ENCODE measurements at regions not wholly inside any gene's neighbourhood (a gene's known extent, or its start where the extent isn't known, plus 50 kb on each side); places are given as distances from the start of the nearest gene placed in this dataset.

DNA sequence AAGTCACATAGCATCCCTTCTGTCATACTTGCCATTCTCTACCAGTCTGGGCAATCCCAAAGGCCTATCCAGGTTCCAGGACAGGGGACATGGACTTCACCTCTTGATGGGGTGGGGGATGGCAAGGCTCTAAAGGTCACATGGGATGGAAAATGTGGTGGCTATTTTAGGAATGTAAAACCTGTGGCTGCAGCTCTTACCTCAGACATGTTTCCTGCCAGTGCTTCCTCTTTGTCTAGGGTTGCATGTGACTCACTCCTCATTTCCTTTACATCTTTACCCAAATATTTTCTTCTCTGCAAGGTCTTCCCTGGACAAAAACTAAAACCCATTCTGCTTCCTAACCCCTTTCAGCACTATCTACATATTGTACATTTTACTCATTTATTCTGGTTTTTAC, 135.7 kb downstream of the BTBD3 start:
- TF ChIP-seq, protein P1, sequence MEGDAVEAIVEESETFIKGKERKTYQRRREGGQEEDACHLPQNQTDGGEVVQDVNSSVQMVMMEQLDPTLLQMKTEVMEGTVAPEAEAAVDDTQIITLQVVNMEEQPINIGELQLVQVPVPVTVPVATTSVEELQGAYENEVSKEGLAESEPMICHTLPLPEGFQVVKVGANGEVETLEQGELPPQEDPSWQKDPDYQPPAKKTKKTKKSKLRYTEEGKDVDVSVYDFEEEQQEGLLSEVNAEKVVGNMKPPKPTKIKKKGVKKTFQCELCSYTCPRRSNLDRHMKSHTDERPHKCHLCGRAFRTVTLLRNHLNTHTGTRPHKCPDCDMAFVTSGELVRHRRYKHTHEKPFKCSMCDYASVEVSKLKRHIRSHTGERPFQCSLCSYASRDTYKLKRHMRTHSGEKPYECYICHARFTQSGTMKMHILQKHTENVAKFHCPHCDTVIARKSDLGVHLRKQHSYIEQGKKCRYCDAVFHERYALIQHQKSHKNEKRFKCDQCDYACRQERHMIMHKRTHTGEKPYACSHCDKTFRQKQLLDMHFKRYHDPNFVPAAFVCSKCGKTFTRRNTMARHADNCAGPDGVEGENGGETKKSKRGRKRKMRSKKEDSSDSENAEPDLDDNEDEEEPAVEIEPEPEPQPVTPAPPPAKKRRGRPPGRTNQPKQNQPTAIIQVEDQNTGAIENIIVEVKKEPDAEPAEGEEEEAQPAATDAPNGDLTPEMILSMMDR (IDR thresholded peaks at IDR 0.05) = no peak
- TF ChIP-seq, protein P2, sequence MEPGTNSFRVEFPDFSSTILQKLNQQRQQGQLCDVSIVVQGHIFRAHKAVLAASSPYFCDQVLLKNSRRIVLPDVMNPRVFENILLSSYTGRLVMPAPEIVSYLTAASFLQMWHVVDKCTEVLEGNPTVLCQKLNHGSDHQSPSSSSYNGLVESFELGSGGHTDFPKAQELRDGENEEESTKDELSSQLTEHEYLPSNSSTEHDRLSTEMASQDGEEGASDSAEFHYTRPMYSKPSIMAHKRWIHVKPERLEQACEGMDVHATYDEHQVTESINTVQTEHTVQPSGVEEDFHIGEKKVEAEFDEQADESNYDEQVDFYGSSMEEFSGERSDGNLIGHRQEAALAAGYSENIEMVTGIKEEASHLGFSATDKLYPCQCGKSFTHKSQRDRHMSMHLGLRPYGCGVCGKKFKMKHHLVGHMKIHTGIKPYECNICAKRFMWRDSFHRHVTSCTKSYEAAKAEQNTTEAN (CRISPR knock-in tag; IDR thresholded peaks at IDR 0.05) = no peak
- TF ChIP-seq, protein P3, sequence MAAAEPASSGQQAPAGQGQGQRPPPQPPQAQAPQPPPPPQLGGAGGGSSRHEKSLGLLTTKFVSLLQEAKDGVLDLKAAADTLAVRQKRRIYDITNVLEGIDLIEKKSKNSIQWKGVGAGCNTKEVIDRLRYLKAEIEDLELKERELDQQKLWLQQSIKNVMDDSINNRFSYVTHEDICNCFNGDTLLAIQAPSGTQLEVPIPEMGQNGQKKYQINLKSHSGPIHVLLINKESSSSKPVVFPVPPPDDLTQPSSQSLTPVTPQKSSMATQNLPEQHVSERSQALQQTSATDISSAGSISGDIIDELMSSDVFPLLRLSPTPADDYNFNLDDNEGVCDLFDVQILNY (CRISPR knock-in tag; IDR thresholded peaks at IDR 0.05) = no peak
- TF ChIP-seq, protein P4, sequence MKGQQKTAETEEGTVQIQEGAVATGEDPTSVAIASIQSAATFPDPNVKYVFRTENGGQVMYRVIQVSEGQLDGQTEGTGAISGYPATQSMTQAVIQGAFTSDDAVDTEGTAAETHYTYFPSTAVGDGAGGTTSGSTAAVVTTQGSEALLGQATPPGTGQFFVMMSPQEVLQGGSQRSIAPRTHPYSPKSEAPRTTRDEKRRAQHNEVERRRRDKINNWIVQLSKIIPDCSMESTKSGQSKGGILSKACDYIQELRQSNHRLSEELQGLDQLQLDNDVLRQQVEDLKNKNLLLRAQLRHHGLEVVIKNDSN (CRISPR knock-in tag; IDR thresholded peaks at IDR 0.05) = no peak
- no peak for TF ChIP-seq RELA (CRISPR knock-in tag; IDR thresholded peaks at IDR 0.05; ENCODE audit: borderline replicate concordance)
- TF ChIP-seq, protein P5, sequence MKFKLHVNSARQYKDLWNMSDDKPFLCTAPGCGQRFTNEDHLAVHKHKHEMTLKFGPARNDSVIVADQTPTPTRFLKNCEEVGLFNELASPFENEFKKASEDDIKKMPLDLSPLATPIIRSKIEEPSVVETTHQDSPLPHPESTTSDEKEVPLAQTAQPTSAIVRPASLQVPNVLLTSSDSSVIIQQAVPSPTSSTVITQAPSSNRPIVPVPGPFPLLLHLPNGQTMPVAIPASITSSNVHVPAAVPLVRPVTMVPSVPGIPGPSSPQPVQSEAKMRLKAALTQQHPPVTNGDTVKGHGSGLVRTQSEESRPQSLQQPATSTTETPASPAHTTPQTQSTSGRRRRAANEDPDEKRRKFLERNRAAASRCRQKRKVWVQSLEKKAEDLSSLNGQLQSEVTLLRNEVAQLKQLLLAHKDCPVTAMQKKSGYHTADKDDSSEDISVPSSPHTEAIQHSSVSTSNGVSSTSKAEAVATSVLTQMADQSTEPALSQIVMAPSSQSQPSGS (CRISPR knock-in tag; IDR thresholded peaks at IDR 0.05; ENCODE audit: borderline replicate concordance, low read depth) = no peak

Measured in WTC11 (cell line).